ENCODE measurements at regions not wholly inside any gene's neighbourhood (a gene's known extent, or its start where the extent isn't known, plus 50 kb on each side); places are given as distances from the start of the nearest gene placed in this dataset.
A peak's percentile ranks its signal among the peaks of the same experiment; 100 is the strongest.

DNA sequence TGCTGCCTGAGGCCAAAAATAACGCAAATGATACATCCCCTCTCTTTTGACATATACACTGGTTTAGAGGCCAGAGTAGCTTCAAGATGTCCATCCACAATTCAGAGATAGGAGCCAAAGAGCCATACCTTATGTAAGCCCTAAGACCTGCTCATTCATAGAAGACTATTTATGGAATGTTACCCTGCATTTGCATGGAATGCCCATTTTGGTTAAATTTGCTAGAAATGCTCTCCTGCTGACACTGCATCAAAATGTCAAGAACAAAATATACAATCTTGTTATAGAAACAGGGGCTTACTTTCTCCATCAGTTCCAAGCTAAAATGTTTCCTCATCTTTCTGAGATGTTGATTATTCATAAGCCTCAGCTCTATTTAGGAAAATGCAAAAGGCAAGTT lies 183.3 kb upstream of the CDKN3 start:
- DNase-seq: no peak

DNA sequence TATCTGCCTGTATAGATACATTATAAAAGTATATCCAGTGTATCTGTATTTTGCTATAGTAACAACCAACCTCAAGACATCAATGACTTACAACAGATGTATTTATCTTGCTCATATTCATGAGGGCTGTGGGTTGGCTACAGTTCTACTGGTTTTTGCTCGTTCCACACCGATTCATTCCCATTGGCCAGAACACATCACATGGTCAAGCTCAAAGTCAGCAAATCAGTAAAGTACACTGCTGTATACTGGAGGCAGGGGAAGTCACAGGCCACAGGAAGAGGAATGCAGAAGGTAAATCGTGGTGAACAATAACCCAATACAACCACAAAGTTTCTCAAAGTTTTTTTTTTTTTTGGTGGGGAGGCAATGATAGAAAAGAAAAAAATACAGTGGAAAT lies 180.0 kb upstream of the CDKN3 start:
- no peak for DNase-seq

DNA sequence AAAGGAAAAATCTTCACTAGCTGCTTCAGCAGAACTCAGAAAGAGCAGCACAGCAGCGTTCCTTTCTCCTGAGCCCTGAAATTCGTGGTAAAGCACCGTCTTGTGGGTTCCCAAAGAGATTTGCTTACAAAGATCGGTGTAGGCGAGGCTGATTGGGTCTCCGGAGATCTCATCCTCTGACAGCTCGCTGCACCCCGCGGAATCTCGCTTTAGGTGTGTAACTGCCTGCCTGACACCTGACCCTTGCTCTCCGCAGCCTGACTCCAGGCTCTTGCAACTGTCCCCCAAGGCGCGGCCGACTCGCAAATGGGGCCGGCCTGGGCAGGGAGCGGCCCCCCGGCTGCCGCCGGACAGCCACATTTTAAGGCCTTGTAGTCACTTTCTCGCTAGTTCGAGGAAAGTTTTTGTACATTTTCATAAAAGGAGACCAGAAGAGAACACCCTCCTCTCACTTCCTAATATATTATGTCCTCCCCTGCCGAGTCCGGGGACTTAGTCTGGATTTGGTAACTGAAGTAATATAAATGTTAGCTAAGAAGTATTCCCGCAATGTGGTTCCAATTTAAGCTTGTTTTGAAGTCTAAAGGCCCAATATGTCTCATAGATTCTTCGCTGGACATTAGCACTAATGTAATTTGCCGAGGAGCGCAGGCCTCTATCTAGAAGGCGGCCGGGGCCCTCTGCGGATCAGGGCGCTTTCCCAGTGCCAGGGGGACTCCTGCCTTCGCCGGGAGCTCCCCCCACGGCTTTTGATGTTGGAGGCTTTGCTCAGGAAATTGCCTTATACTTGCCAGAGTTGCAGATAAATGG lies 177.3 kb upstream of the CDKN3 start:
- DNase-seq: no peak

DNA sequence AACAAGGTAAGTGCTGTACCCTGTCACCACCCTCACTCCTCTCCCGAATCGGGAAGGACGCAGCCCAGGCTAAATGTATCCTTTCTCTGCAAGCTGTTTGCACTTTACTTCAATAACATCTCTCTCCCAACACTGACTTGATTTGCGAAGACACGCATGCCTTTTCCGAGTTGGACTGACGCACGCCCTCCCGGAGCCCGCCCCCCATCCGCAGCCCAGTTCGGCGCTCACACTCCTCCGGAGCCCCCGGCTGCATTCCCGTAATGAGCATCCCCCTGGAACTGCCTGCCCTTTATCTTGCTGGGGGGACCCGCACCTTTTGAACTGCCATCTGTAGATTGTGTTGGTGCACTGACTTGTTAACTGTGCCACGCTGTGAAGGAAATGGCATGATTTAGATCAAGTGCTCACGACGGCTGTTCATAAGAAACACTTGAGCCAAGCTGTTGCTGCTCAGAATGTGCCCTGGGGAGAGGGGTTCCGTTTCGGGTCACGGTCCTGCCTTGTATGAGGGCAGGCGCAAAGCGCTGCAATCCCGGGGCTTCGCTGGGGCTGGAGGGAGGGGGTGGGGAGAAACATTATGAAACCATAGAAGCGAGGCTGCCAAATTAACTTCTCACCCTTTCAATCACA lies 176.6 kb upstream of the CDKN3 start:
- no peak for DNase-seq

DNA sequence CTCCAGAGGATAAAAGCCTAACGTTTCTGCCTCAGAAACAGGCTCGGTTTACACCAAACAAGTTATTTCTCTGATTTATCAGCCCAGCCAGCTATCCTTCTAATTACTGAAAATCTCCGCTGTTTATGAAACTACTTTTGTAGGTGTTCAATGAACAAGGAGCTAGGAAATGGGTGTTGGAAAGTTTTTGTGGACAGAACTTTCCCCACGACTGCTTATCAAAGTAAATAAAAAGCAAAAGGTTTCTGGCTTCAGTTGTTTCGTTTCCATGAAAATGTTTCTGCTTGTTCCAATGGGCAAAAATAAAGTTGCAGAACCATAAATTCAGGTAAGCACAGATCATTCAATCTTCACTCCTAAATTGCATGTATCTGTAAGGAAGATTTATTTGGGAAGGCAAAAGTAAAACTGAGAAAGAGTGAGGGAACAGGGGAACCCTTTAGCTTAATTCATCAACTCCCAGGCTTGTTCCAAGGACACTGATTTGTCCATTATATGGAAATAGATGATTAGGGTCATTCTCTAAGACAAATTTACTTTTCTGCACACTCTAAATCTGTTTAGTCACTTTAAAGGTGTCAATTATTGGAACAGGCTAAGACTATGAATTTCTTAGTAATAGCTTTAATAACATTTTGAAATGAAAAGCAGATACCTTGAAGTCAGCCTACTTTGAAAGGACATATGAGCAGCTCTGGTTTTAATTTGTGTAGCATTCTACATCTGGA lies 175.9 kb upstream of the CDKN3 start:
- DNase-seq: no peak

DNA sequence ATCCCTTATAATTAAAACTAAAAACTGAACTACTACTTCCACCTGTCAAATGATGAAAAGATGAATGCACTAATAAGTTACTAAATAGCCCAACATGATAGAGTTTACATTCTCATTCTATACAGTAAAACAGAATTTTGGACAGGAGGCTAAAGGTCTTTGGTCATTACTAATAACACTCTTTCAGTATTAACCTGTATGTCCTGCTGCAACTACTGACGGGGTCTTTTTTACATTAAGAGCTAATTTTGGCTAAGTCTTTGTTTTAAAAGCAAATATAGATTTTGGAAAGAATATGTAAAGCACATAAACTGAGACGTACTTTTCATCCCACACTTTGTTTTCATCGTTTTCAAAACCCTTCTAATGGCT lies 175.4 kb upstream of the CDKN3 start:
- no peak for DNase-seq

DNA sequence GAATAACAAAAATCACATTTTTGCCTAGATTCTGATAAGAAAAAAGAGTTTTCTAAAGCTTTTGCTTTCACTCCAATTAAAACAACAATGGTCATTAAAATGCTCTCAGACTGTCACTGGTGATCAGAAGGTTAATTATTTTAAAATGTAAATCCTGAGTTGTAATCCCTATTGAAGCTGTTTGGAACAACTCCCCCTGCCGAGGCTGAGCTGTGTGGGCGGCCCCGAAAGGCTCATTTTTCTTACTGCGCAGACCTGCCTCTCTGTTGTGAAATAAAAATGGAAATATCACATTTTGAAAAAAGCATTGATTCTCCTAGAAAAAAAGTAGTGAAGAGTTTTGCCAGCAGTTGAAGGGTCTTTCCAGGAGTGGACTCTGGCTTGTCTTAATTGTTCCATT lies 174.8 kb upstream of the CDKN3 start:
- DNase-seq: no peak

DNA sequence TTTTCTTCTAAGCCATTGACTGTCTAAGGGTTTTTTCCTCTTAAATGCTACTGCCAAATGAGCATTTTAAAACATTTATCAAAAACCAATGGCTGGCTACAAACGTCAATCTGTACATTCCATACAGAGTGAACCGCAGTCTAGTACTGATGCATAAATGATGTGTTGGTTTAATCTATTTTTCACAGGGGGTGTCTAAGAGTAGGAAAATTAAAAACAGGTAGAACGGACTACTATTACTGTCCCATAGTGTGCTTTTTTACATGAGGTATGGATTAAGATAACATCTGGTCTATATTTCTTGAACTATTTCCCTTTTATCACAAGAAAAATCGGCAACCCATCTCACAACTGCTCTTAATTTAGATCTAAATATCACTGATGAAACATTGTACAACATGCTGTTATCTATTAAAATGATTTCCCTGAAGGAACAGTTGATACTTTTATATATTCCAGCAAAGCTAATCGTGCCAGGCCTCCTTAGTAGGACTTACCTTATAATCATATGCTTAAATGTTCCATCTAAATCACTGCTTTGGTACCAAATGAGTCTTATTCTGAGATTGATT lies 172.9 kb upstream of the CDKN3 start:
- no peak for DNase-seq

DNA sequence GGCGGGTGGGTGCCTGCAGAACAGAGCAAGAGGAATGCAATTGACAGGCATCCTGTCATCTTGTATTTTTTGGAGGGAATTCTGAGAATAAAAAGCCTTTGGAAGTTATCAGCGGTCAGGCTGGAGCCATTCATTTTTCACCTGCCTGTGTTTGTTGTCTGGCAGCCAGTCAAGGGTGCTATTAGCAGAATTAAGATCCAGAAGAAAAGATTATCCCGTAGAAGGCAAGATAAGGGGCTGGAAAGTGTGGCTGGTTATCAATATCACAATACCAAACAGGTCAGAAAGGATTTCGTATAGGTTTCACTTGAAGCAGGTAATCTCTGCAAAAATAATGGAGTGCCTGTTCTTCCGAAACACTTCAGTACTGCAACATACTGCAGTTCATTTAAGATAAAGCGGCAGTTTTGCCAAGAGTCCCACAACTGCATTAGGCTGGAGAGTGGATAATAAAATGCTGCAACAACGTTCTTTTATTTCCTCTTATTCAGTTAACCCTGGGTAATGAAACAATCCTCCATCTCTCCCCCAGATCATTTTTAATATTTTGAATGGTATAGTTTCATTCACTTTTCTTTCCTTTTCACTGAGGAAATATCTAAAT lies 171.2 kb upstream of the CDKN3 start:
- no peak for DNase-seq

DNA sequence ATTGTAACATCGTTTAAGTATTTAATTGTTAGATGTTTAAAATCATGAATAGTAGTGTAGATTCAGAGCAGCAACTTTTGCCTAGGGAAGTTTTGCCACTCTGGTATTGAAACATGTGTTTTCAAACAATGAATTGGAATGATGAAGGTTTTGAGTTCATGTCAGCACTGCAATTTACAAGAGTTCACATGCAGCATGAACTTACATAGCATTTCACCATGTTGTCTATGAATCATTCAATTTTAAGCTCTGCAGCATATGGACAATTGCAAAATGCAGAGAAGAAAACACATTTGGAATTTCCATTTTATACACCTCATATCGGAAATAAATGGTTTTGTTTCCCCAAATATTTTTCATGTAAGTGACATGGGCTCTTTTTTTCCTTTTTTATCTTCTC lies 170.7 kb upstream of the CDKN3 start:
- DNase-seq: no peak

DNA sequence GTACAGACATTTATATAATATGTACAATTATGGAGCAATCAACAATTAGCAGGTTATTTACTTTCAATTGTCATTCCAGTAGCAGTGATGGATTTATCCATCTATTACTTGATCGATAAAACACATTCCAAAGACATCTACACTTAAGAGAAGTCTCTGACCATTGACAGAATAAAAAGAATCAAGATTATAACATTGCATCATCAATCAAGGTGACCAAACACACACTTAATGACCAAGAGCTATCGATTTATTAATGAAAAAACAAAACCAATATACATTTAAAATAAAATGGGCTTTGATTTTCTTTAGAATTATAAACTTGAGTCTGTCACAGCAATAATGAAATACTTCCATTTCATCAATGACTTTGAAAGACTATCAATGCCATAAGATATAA lies 170.2 kb upstream of the CDKN3 start:
- no peak for DNase-seq

DNA sequence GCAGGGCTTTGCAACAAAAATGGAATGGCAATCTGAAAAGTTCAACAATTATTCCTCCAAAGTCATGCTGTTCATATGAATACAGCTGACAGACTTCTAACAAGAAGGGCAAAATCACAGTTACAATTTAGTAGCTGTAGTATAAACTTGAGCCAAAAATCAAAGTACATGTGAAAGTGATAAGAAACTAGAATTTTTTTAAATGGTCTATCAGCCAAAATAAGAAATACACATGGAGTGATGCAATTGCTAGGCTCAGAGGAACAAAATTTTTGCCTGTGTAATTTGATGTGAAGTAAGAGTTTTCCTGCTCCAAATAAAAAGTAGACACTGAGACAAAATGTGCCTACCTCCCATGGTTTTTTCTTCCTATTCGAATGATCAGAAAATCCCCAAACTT lies 167.7 kb upstream of the CDKN3 start:
- no peak for DNase-seq

DNA sequence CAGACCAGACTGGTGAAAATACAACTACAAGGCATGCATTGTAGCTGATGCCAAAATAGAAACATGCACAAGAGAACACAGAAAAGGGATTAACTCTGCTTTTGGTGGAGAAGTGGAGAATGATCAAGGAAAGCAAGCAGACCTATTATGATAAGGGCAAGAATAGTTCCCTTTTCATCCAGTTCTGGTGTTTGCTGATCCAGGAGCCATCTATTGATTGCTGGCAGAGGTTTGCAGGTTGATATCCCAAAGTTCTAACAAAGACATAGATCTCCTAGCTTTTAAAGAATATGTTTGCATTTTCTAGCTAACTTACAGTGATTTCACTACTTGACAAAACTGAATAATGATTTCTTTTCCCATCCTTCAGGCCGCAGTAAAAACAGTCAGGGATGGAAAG lies 166.2 kb upstream of the CDKN3 start:
- DNase-seq: no peak

DNA sequence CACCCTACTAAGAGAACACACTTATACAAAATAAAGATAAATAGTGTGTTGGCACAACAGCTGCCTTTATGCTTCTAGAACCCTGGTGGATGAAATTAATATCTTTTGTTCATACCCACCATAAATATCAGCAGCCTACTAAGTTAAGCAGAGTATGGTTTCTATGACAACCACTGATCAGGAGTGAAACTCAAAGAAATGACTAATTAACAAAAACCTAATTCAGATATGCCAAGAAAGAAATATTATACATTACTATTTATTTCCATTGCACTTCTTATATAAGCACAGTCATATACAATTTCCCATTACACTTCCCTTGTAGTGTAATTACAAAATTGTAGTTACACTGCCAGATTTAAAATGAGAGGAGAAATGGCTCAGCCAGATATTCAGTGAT lies 164.1 kb upstream of the CDKN3 start:
- no peak for DNase-seq

DNA sequence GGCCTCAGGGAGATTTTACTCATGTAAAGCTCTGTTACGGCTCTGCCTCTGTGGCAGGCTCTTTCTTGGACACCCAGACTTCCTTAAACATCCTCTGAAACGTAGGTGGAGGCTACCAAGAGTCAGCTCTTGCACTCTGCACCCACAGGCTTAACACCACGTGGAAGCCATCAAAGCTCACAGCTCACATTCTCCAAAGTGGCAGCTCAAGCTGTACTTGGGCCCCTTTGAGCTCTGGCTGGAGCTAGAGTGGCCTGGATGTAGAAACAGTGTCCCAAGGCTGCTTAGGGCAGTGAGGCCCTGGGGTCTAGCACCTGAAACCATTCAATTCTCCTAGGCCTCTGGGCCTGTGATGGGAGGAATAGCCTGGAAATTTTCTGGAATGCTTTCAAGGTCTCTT lies 155.3 kb upstream of the CDKN3 start:
- no peak for DNase-seq

DNA sequence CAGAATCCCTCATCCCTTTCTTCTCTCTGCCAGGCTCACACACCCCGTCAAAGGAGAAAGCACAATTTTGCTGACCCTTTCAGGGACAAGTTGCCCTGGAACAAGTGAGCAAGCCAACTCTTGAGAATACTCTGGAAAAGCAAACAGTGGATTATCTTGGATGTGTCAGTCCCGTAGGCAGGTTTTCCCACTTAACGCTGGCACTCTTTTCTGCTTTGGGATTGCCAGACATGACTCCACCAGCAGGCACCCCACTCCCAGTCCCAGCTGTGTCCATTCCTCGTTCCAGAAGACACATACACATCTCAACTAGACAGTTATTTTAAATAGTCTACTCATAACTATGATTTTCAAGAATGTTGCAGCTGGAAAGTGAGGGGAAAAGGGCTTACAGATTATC lies 145.5 kb upstream of the CDKN3 start:
- DNase-seq: peak in 1 of 2 experiments; percentile 21

DNA sequence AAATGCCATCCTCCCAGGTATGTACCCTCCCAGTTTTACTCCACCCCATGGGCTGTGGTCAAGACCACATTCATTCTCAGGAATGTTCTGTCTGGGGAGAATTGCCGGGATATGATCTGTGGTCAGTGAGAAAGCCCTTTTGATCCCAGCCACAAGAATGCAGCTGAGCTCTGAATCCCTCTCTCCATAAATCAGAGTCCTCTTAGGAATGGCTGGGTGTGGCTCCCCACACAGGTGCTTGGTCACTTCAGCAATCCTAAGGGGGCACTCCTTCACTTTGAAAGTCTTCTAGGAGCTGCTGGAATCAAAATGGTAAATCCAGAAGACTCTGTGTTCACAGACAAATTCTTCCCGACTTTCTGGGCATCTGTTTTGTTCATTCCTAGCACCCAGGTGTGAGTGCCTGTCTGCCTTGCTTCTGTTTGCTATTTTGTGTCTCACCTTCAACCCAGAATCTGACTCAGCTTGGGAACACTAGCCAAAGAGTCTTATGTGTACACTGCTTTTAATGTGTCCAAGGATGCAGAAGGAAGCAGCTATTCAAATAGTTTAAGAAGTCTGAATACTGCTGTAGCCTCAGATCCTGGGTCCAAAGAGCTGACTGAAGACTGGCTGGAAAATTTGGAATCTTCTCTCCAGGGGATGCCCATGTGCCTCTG lies 144.6 kb upstream of the CDKN3 start:
- DNase-seq: no peak

DNA sequence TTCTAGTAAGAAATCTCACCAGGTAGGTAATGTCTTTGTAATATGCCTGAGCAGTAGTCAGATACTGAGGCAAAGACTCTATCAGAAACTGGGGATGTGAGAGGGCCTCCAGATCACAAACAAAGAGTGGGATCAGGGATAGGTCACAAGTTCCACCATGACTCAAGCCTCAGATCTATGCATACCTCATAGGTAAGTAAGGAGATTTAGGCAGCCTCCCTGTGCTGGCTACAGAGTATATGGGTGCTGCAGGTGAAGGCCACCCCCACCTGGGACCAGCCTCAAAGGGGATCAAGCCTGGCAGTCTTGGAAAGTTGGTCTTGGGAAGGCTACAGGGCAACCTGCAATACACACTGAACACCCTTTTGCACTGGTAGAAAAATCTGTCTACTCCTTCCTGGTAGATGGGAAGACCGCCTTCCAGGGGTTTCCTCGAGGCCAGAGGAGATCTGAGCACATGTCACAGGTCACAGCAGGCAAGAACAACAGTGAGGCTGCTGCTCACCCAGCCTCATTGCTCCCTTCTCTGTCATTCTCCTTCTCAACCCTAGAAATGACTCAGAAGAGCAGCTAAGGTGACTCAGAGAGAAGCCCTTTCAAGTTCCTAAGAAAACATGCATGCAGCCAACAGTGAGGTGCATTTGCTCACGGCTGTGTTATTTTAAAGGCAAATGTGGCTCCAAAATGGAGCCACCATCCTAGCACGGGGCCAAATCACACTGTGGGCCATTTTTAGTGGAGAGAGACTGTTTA lies 143.4 kb upstream of the CDKN3 start:
- no peak for DNase-seq

DNA sequence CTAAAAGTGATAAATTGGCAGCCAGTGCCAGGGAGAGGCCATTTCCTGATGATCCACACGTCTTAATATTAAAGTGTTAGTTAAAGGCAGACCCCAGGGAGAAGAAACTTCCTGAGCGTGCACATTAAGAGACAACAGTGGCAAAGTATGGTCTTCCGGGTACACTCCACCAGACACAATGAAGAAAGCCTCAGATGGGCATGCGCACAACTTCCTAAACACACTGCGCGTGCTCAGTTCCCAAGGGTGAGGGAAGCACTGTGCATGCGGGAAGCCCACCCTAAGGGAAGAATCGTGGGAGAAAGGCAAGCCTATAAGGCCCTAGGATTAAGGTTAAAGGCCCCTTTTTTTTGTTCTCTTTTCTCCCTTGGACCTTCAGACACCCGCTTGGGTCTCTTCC lies 140.7 kb upstream of the CDKN3 start:
- DNase-seq: no peak

DNA sequence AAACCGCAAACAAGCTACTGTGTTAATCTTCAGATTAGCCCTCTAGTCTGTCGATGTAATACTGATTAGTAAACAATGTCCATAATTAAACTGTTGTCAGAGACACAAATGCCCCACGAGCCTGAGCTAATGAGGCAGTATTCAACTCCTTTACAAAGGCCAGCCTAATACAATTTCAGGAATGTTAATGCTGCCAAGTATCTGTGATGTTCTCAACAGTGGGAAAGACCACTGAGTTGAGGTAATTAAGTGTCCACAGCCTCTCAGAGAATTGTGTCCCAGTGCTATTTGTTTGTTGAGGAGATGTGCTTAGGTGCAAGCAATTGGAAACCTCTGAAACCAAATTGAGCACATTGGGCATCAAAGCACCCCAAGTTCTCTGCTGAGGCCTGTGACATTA lies 139.4 kb upstream of the CDKN3 start:
- DNase-seq: no peak

DNA sequence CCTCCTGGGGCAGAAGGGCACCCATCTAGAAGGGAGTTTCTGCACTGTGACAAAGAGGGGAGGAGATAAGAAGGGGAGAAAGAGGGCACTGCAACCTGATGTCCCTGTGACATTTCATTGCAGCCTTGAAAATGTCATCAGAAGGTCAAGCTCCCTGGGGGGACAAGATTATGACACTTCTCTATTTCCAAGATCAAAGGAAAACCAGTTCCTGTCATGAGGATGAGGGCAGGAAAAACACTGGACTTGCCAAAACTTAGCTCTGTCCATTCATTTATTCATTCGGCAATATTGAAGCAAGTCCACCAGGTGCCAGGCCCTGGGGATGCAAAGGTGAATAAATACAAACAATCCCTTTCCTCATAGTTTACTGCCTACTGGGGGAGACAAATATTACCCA lies 138.4 kb upstream of the CDKN3 start:
- no peak for DNase-seq

DNA sequence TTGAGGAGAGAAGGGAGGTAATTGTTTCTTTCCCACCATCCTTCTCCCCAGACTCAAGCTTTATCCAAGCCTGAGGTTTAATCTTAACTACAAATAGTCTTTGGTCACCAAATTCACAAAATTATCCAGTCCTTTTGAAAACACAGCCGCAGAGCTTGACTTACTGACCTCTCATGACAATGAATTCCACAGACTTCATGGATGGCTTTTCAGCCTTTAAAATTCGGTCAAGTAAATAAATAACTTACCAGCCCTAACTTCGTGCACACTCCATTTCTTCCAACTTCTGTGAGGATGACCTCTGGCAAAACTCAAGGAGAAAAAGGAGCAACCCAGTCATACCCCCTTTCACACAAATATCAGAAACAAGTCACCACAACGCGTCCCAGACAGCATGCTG lies 137.0 kb upstream of the CDKN3 start:
- DNase-seq: no peak
